ENCODE measurements at regions not wholly inside any gene's neighbourhood (a gene's known extent, or its start where the extent isn't known, plus 50 kb on each side); places are given as distances from the start of the nearest gene placed in this dataset.

DNA sequence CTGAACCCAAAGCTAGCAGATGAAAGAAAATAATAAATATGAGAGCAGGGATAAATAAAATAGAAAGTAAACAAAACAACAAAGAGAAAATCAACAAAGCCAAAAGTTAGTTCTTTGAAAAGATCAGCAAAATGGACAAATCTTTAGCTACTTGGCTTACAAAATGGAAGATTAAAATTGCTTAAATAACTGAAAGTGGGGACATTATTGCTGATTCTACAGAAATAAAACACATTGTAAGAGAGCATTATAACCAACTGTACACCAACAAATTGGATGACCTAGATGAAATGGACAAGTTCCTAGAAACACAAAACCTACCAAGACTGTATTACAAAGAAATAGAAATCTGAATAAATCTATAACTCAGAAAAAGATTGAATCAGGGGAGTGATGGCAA is 238.3 kb upstream of the C1orf87 start:
- no peak overlapping the region for H3K4me3 ChIP-seq (ENCODE audit: low read depth in 1 of 2, low read length in 1 of 2)
- no peaks in the 10 kb centered on the region for H3K4me1 ChIP-seq (ENCODE audit: control insufficient read depth in 1 of 2, insufficient read depth in 1 of 2, low read depth in 1 of 2, low read length in 1 of 2)
- H3K9me3 ChIP-seq: no peaks in the 10 kb centered on the region
- no peaks in the 10 kb centered on the region for H3K36me3 ChIP-seq
- TF ChIP-seq, protein P1, sequence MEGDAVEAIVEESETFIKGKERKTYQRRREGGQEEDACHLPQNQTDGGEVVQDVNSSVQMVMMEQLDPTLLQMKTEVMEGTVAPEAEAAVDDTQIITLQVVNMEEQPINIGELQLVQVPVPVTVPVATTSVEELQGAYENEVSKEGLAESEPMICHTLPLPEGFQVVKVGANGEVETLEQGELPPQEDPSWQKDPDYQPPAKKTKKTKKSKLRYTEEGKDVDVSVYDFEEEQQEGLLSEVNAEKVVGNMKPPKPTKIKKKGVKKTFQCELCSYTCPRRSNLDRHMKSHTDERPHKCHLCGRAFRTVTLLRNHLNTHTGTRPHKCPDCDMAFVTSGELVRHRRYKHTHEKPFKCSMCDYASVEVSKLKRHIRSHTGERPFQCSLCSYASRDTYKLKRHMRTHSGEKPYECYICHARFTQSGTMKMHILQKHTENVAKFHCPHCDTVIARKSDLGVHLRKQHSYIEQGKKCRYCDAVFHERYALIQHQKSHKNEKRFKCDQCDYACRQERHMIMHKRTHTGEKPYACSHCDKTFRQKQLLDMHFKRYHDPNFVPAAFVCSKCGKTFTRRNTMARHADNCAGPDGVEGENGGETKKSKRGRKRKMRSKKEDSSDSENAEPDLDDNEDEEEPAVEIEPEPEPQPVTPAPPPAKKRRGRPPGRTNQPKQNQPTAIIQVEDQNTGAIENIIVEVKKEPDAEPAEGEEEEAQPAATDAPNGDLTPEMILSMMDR (IDR thresholded peaks at IDR 0.05): no peak
- H3K27ac ChIP-seq: no peak overlapping the region
- no peaks in the 10 kb centered on the region for H3K27me3 ChIP-seq

GRCh38 chr1:60299581-60299980 is 226.0 kb upstream of the C1orf87 start:
- no peaks in the 10 kb centered on the region for H3K27me3 ChIP-seq
- no peaks in the 10 kb centered on the region for H3K4me1 ChIP-seq (ENCODE audit: control insufficient read depth in 1 of 2, insufficient read depth in 1 of 2, low read depth in 1 of 2, low read length in 1 of 2)
- H3K27ac ChIP-seq: no peak overlapping the region
- H3K4me3 ChIP-seq (ENCODE audit: low read depth in 1 of 2, low read length in 1 of 2): no peak overlapping the region
- H3K9me3 ChIP-seq: no peaks in the 10 kb centered on the region
- H3K36me3 ChIP-seq: no peaks in the 10 kb centered on the region
- TF ChIP-seq, protein P1 (IDR thresholded peaks at IDR 0.05): no peak

DNA sequence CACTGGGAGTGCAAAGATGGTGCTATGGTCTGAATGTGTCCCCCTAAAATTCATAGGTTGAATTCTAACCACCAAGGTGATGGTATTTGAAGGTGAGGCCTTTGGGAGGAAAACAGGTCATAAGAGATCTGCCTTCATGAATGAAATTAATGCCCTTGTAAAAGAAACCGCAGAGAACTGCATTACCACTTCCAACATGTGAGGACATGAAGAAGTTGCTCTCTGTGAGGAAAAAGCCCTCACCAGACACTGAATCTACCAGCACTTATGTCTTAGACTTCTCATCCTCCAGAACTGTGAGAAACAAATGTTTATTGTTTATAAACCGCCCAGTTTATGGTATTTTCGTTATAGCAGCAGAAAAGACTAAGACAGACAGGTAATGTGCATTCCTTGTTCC is 224.7 kb upstream of the C1orf87 start:
- no peak overlapping the region for H3K4me3 ChIP-seq (ENCODE audit: low read depth in 1 of 2, low read length in 1 of 2)
- no peaks in the 10 kb centered on the region for H3K27me3 ChIP-seq
- no peaks in the 10 kb centered on the region for H3K9me3 ChIP-seq
- H3K27ac ChIP-seq: no peak overlapping the region
- H3K4me1 ChIP-seq (ENCODE audit: control insufficient read depth in 1 of 2, insufficient read depth in 1 of 2, low read depth in 1 of 2, low read length in 1 of 2): no peaks in the 10 kb centered on the region
- TF ChIP-seq, protein P1 (IDR thresholded peaks at IDR 0.05): no peak
- no peaks in the 10 kb centered on the region for H3K36me3 ChIP-seq

DNA sequence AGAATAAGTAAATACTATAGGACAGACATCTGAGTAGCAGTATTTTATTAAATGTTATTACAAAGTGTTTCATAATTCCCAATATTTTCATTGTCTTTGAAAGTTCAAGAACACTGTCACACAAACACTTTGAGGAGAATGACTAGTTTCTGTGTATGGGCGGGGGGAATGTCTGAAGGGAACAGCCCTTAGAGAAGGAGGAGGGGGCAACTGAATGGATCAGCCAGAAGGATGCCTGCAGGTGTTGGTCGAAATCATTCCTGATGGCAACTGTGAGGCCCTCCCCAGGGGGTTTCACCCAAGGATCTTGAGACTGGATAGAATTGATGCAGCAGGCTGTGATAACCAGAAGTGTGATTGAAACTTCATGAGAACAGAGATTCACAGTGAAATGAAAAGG is 223.2 kb upstream of the C1orf87 start:
- no peaks in the 10 kb centered on the region for H3K9me3 ChIP-seq

GRCh38 chr1:60292140-60292539 is 218.6 kb upstream of the C1orf87 start:
- no peaks in the 10 kb centered on the region for H3K27me3 ChIP-seq
- H3K36me3 ChIP-seq: no peaks in the 10 kb centered on the region
- no peak overlapping the region for H3K4me3 ChIP-seq (ENCODE audit: low read depth in 1 of 2, low read length in 1 of 2)
- H3K4me1 ChIP-seq (ENCODE audit: control insufficient read depth in 1 of 2, insufficient read depth in 1 of 2, low read depth in 1 of 2, low read length in 1 of 2): no peaks in the 10 kb centered on the region
- H3K9me3 ChIP-seq: no peaks in the 10 kb centered on the region
- TF ChIP-seq, protein P1 (IDR thresholded peaks at IDR 0.05): no peak
- H3K27ac ChIP-seq: no peak overlapping the region

More for the DNA sequence above, 223.2 kb upstream of the C1orf87 start:
- TF ChIP-seq, protein P1 (IDR thresholded peaks at IDR 0.05): no peak
- Histone ChIP-seq H3K36me3 (no peaks in the 10 kb centered on the region), H3K4me3 (ENCODE audit: low read depth in 1 of 2, low read length in 1 of 2) (no peak overlapping the region), H3K27me3 (no peaks in the 10 kb centered on the region), H3K4me1 (ENCODE audit: control insufficient read depth in 1 of 2, insufficient read depth in 1 of 2, low read depth in 1 of 2, low read length in 1 of 2) (no peaks in the 10 kb centered on the region), H3K27ac (no peak overlapping the region)

DNA sequence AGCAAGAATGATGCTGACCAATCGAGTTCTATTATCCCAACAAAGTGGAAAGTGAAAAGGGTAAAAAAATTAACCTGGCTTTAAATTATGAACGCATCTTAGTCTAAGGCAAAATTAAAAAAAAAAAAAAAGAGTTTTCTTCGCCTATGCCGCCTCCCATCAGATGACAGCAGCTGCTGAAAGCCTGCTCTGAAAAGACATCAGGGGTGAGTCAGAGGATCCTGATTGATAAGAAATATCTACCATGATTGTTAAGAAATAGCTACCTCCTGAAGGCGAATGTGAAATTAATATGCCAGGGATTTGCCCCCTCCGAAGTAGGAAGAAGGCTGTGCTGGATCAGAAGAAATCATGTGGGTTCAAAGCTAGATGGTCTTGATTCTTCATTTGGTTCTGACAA is 216.8 kb upstream of the C1orf87 start:
- TF ChIP-seq, protein P1 (IDR thresholded peaks at IDR 0.05): no peak
- Histone ChIP-seq H3K4me3 (ENCODE audit: low read depth in 1 of 2, low read length in 1 of 2) (no peak overlapping the region), H3K9me3 (no peaks in the 10 kb centered on the region), H3K36me3 (no peaks in the 10 kb centered on the region), H3K27ac (no peak overlapping the region), H3K27me3 (no peaks in the 10 kb centered on the region), H3K4me1 (ENCODE audit: control insufficient read depth in 1 of 2, insufficient read depth in 1 of 2, low read depth in 1 of 2, low read length in 1 of 2) (no peaks in the 10 kb centered on the region)
